ENCODE measurements at regions not wholly inside any gene's neighbourhood (a gene's known extent, or its start where the extent isn't known, plus 50 kb on each side); places are given as distances from the start of the nearest gene placed in this dataset.

GRCh38 chr16:11424118-11424460 is 78.8 kb downstream of the RMI2 start:
- no peak overlapping the region for H3K4me3 ChIP-seq (ENCODE audit: low read depth, low read length)
- no peak for TF ChIP-seq CTCF (IDR thresholded peaks at IDR 0.05; ENCODE audit: control insufficient read depth, extremely low read depth, insufficient read depth)
- no peak for DNase-seq (ENCODE audit: low read depth)

- no peak overlapping the region for H3K4me3 ChIP-seq (ENCODE audit: low read depth, low read length)
- DNase-seq (ENCODE audit: low read depth), result no peak
- no peak for TF ChIP-seq CTCF (IDR thresholded peaks at IDR 0.05; ENCODE audit: control insufficient read depth, extremely low read depth, insufficient read depth)
Observed at GRCh38 chr16:11425140-11425539, 79.9 kb downstream of the RMI2 start.

GRCh38 chr16:11428623-11428953 is 83.3 kb downstream of the RMI2 start:
- no peak for DNase-seq (ENCODE audit: low read depth)
- TF ChIP-seq CTCF (IDR thresholded peaks at IDR 0.05; ENCODE audit: control insufficient read depth, extremely low read depth, insufficient read depth), result no peak
- no peak overlapping the region for H3K4me3 ChIP-seq (ENCODE audit: low read depth, low read length)

GRCh38 chr16:11429123-11429522 is 83.9 kb downstream of the RMI2 start:
- TF ChIP-seq CTCF (IDR thresholded peaks at IDR 0.05; ENCODE audit: control insufficient read depth, extremely low read depth, insufficient read depth), result no peak
- DNase-seq (ENCODE audit: low read depth), result no peak

GRCh38 chr16:11429823-11430222 is 84.6 kb downstream of the RMI2 start:
- no peak for DNase-seq (ENCODE audit: low read depth)
- no peak for TF ChIP-seq CTCF (IDR thresholded peaks at IDR 0.05; ENCODE audit: control insufficient read depth, extremely low read depth, insufficient read depth)
- H3K4me3 ChIP-seq (ENCODE audit: low read depth, low read length), result no peak overlapping the region

More at GRCh38 chr16:11429123-11429522, 83.9 kb downstream of the RMI2 start:
- H3K4me3 ChIP-seq (ENCODE audit: low read depth, low read length), result no peak overlapping the region

GRCh38 chr16:11430601-11431317 is 85.5 kb downstream of the RMI2 start:
- no peak for TF ChIP-seq CTCF (IDR thresholded peaks at IDR 0.05; ENCODE audit: control insufficient read depth, extremely low read depth, insufficient read depth)
- H3K4me3 ChIP-seq (ENCODE audit: low read depth, low read length), result no peak overlapping the region
- no peak for DNase-seq (ENCODE audit: low read depth)

- no peak for DNase-seq (ENCODE audit: low read depth)
Observed at GRCh38 chr16:11431915-11432465, 86.7 kb downstream of the RMI2 start.

More at GRCh38 chr16:11431915-11432465, 86.7 kb downstream of the RMI2 start:
- no peak for TF ChIP-seq CTCF (IDR thresholded peaks at IDR 0.05; ENCODE audit: control insufficient read depth, extremely low read depth, insufficient read depth)
- no peak overlapping the region for H3K4me3 ChIP-seq (ENCODE audit: low read depth, low read length)
